Neural crest cell (in vitro differentiated cells): ENCODE measurements at regions not wholly inside any gene's neighbourhood (a gene's known extent, or its start where the extent isn't known, plus 50 kb on each side); places are given as distances from the start of the nearest gene placed in this dataset.

Experiments used
- DNase-seq: peaks from one replicate; pipeline ENCODE4 v3.0.0; 2021; ENCODE audit warnings: low read depth, mixed read lengths, low spot score
- H3K27ac Mint-ChIP-seq: one replicate; pipeline ENCODE4 v1.8.0; 2021; ENCODE audit warnings: mild to moderate bottlenecking, mixed read lengths; ENCODE audit not compliant: unreplicated experiment
- H3K27me3 Mint-ChIP-seq: 2 replicates; pipeline ENCODE4 v1.8.0; 2021; ENCODE audit warnings: low read depth, mild to moderate bottlenecking, mixed read lengths
- H3K36me3 Mint-ChIP-seq: 2 replicates; pipeline ENCODE4 v1.8.0; 2021; ENCODE audit warnings: low read depth, mild to moderate bottlenecking, mixed read lengths
- H3K4me1 Mint-ChIP-seq: 2 replicates; pipeline ENCODE4 v1.8.0; 2021; ENCODE audit warnings: mixed read lengths
- H3K4me3 Mint-ChIP-seq: one replicate; pipeline ENCODE4 v1.8.0; 2021; ENCODE audit warnings: mild to moderate bottlenecking, mixed read lengths
- H3K9me3 Mint-ChIP-seq: 2 replicates; pipeline ENCODE4 v1.8.0; 2021; ENCODE audit warnings: mixed read lengths
- TF ChIP-seq, protein P1 (sequence below): fragments of 200-600 bp; sonication (generic); conservative IDR thresholded peaks from 2 replicates; pipeline ENCODE4 v1.5.0; 2021; ENCODE audit warnings: antibody characterized with exemption, mild to moderate bottlenecking

DNA sequence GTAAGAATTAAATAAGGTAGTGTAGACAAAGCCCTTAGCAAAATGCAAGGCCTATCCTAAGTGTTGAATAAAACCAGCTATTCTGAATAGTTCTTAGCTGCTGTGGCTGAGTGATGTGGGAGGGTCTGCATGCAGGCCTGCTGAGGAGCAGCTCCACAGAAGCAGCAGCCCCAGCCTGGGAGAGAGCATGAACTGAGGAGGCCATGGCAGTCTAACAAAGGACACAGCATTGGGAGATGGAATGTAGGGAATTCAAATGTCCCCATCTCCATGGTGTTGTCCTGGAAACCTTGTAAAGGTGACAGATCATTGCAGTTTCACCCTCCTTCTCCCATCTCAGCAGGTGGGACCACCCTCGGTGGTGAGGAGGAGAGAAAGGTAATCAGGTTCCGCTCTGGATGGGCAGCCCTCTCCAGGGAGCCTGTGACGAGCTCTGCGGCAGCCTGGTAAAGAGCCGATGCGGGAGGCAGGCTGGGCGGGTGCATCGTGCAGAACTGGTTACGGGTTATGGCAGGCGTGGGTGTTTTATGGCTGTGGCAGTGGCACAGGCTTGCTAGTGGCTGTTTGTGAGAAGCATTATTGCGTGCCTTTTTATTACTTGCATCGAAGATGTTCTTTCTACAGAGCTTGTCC is 199.9 kb upstream of the GLRA1 start:
- TF ChIP-seq, protein P1, sequence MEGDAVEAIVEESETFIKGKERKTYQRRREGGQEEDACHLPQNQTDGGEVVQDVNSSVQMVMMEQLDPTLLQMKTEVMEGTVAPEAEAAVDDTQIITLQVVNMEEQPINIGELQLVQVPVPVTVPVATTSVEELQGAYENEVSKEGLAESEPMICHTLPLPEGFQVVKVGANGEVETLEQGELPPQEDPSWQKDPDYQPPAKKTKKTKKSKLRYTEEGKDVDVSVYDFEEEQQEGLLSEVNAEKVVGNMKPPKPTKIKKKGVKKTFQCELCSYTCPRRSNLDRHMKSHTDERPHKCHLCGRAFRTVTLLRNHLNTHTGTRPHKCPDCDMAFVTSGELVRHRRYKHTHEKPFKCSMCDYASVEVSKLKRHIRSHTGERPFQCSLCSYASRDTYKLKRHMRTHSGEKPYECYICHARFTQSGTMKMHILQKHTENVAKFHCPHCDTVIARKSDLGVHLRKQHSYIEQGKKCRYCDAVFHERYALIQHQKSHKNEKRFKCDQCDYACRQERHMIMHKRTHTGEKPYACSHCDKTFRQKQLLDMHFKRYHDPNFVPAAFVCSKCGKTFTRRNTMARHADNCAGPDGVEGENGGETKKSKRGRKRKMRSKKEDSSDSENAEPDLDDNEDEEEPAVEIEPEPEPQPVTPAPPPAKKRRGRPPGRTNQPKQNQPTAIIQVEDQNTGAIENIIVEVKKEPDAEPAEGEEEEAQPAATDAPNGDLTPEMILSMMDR: no peak
- no peak overlapping the region for H3K27ac Mint-ChIP-seq
- H3K4me3 Mint-ChIP-seq: no peak overlapping the region

DNA sequence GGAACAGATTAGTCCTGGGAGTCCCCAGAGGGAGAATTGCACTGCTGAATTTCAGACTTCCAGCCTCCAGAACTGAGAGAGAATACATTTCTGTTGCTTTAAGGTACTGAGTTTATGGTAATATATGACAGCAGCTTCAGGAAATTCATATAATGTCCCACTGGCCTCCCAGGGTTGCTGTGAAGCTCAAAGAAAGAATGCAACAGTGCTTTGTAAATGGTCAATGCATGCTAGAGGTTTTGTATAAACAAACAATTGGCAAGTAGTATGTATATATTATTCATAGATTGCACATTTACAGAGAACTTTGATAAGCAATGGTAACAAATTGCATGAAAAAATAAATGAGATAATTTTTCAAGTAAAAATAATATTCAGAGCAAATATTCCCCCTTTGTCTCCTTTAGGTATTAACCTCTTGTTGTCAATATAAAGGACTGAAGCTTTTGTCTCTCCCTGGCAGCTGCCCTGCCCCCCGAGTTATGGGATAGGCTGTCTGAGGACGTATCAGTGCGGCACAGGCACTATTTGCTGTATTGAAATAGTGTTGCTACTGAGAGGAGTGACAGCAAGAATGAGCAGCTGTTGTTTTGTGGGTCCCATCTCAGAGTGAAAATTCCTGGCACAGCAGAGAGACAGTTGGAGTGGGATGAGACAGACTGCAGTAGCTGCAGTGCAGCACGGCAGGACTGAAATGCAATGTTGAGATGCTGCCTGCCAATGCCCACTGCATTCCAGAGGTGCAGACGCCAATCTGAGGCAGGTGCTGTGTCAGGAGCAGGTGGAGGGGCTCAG is 194.2 kb upstream of the GLRA1 start:
- TF ChIP-seq, protein P1: no peak
- no peak overlapping the region for H3K4me3 Mint-ChIP-seq
- H3K36me3 Mint-ChIP-seq: no peaks in the 10 kb centered on the region
- peaks cover 3% of the 10 kb centered on the region for H3K9me3 Mint-ChIP-seq
- DNase-seq: no peak
- no peaks in the 10 kb centered on the region for H3K27me3 Mint-ChIP-seq
- no peak overlapping the region for H3K27ac Mint-ChIP-seq
- H3K4me1 Mint-ChIP-seq: peaks cover 17% of the 10 kb centered on the region

More for the DNA sequence above, 199.9 kb upstream of the GLRA1 start:
- no peaks in the 10 kb centered on the region for H3K9me3 Mint-ChIP-seq
- no peak for DNase-seq
- no peaks in the 10 kb centered on the region for H3K27me3 Mint-ChIP-seq
- no peaks in the 10 kb centered on the region for H3K36me3 Mint-ChIP-seq
- H3K4me1 Mint-ChIP-seq: peaks cover 24% of the 10 kb centered on the region

DNA sequence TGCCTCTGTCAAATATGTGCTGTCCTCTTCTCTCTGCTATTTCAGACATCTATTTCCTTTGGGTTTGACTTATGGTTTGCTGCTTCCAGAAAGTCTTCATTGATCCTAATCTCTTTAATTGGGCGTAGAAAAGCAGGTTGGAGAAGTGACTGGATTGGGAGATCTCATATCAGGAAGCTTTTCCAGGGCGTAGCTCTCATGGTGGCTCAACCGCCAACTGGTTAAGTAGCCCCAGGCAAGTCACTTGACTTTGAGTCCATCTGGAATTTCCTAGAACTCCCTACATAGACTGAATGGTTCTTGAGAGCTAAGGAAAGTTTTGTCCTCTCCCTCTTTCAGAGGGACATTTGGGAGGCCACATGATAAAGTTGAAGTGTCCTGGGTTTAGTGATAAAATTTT is 192.3 kb upstream of the GLRA1 start:
- Mint-ChIP-seq H3K4me1 (peaks cover 11% of the 10 kb centered on the region), H3K4me3 (no peak overlapping the region), H3K27ac (no peak overlapping the region), H3K36me3 (no peaks in the 10 kb centered on the region), H3K9me3 (peaks cover 3% of the 10 kb centered on the region), H3K27me3 (no peaks in the 10 kb centered on the region)
- TF ChIP-seq, protein P1: no peak
- no peak for DNase-seq

DNA sequence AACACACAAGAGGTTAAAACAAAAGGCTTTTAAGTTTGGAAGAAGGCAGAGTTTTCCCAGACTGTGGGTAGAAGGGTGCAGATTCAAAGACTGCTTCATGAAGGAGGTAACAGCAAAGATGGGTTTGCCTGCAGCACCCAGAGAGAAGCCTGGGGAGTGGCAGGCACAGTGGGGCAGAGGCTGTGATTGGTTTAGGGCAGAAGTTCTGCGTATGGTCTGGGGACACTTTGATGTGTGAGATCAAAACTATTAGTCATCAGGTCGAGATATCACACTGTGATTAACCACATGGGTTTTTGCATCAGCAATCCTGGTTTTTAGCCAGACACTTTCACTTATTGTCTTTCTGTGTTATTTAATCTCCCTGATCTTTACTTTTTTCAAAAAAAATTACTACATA is 188.8 kb upstream of the GLRA1 start:
- H3K27ac Mint-ChIP-seq: peak overlapping the region; percentile 95
- H3K4me1 Mint-ChIP-seq: peaks cover 3% of the 10 kb centered on the region
- H3K4me3 Mint-ChIP-seq: no peak overlapping the region
- H3K27me3 Mint-ChIP-seq: no peaks in the 10 kb centered on the region
- H3K9me3 Mint-ChIP-seq: peaks cover 8% of the 10 kb centered on the region
- TF ChIP-seq, protein P1: no peak
- H3K36me3 Mint-ChIP-seq: no peaks in the 10 kb centered on the region
- DNase-seq: no peak

DNA sequence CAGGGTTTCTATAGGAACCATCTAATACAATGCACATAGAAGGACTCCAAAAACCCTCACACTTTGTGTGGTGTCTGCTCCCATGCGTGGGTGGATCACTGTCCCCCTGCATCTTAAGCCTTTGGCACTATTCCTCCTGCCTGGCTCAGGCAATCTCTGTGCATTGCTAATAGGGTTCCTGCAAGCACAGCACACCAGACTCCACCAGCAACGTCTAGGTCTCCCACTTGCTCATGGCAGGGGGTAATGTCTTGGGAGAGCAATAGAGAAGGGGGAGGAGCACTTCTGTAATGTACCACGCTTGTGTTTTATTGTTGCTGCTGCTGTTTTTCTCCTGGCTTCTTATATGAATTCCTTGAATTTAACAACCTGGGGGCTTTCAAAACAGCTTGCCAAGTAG is 182.6 kb upstream of the GLRA1 start:
- H3K27ac Mint-ChIP-seq: no peak overlapping the region
- H3K4me1 Mint-ChIP-seq: peaks cover 17% of the 10 kb centered on the region
- TF ChIP-seq, protein P1: no peak
- peaks cover 7% of the 10 kb centered on the region for H3K9me3 Mint-ChIP-seq
- H3K27me3 Mint-ChIP-seq: peaks cover 5% of the 10 kb centered on the region
- H3K4me3 Mint-ChIP-seq: no peak overlapping the region
- no peaks in the 10 kb centered on the region for H3K36me3 Mint-ChIP-seq
- DNase-seq: no peak
